ENCODE measurements at regions not wholly inside any gene's neighbourhood (a gene's known extent, or its start where the extent isn't known, plus 50 kb on each side); places are given as distances from the start of the nearest gene placed in this dataset.

- intact Hi-C loops (cut with micrococcal nuclease) = no loop called here
- CTCF ChIA-PET (ENCODE audit: partially characterized antibody) = no interaction called here
- H3K27ac Mint-ChIP-seq = no peak overlapping the region
Measured at GRCh38 chr4:134343656-134344055, 142.1 kb upstream of the PABPC4L start.

DNA sequence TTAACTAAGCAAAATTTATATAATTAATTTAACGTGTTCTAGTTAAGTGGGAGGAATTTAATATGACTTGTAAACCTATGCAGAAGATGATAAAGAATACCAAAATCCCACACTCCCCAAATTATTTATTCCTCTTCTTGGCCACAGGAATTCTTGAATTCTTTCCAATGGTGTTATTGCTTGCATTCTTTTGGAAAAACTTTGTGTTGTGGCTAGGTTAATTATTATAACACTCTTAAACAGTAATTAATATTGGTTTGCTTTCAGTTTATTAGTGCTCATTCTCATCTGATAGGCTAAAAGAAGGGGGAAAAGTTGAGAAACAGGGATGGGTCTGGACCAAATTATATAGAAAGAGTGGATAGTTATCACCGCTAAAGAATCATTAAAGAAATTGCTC, 141.5 kb upstream of the PABPC4L start:
- no peaks in the 10 kb centered on the region for H3K27me3 Mint-ChIP-seq
- Histone ChIP-seq H3K9me3 (ENCODE audit: control insufficient read depth in 1 of 2, low read length in 2 of 2) (no peaks in the 10 kb centered on the region), H3K27me3 (ENCODE audit: insufficient read depth, low read length) (no peaks in the 10 kb centered on the region), H3K27ac (ENCODE audit: low read depth, low read length) (no peak overlapping the region), H3K4me1 (ENCODE audit: insufficient read depth, low read length) (no peaks in the 10 kb centered on the region), H3K36me3 (ENCODE audit: insufficient read depth, low read length) (no peaks in the 10 kb centered on the region), H3K4me3 (ENCODE audit: low read length in 2 of 2) (no peak overlapping the region)
- no peak for DNase-seq
- H3K36me3 Mint-ChIP-seq = no peaks in the 10 kb centered on the region
- H3K27ac Mint-ChIP-seq = no peak overlapping the region
- peaks cover 0 to 15% (median 3%) of the 10 kb centered on the region in 8 donors for H3K9me3 Mint-ChIP-seq
- CTCF ChIA-PET (ENCODE audit: partially characterized antibody) = no interaction called here
- intact Hi-C loops (cut with micrococcal nuclease) = no loop called here
- no peak overlapping the region for H3K4me3 Mint-ChIP-seq
- no peaks in the 10 kb centered on the region for H3K4me1 Mint-ChIP-seq
- POLR2A ChIA-PET (ENCODE audit: partially characterized antibody) = no interaction called here

More at GRCh38 chr4:134343656-134344055, 142.1 kb upstream of the PABPC4L start:
- H3K4me1 ChIP-seq (ENCODE audit: insufficient read depth, low read length) = no peaks in the 10 kb centered on the region
- POLR2A ChIA-PET (ENCODE audit: partially characterized antibody) = no interaction called here
- H3K36me3 Mint-ChIP-seq = no peaks in the 10 kb centered on the region
- no peaks in the 10 kb centered on the region for H3K36me3 ChIP-seq (ENCODE audit: insufficient read depth, low read length)
- no peaks in the 10 kb centered on the region for H3K9me3 ChIP-seq (ENCODE audit: control insufficient read depth in 1 of 2, low read length in 2 of 2)
- no peaks in the 10 kb centered on the region for H3K27me3 Mint-ChIP-seq
- H3K4me3 ChIP-seq (ENCODE audit: low read length in 2 of 2) = no peak overlapping the region
- no peak overlapping the region for H3K4me3 Mint-ChIP-seq
- H3K27ac ChIP-seq (ENCODE audit: low read depth, low read length) = no peak overlapping the region
- H3K9me3 Mint-ChIP-seq = peaks cover 0 to 15% (median 3%) of the 10 kb centered on the region in 8 donors
- no peak for DNase-seq
- no peaks in the 10 kb centered on the region for H3K4me1 Mint-ChIP-seq
- H3K27me3 ChIP-seq (ENCODE audit: insufficient read depth, low read length) = no peaks in the 10 kb centered on the region

GRCh38 chr4:134337574-134337973, 136.0 kb upstream of the PABPC4L start:
- no peaks in the 10 kb centered on the region for H3K36me3 Mint-ChIP-seq
- no peaks in the 10 kb centered on the region for H3K9me3 ChIP-seq (ENCODE audit: control insufficient read depth in 1 of 2, low read length in 2 of 2)
- CTCF ChIA-PET (ENCODE audit: partially characterized antibody) = no interaction called here
- H3K4me1 ChIP-seq (ENCODE audit: insufficient read depth, low read length) = no peaks in the 10 kb centered on the region
- no peak for DNase-seq
- H3K4me1 Mint-ChIP-seq = no peaks in the 10 kb centered on the region
- H3K27me3 ChIP-seq (ENCODE audit: insufficient read depth, low read length) = no peaks in the 10 kb centered on the region
- H3K27ac ChIP-seq (ENCODE audit: low read depth, low read length) = no peak overlapping the region
- intact Hi-C loops (cut with micrococcal nuclease) = no loop called here
- no peaks in the 10 kb centered on the region for H3K27me3 Mint-ChIP-seq
- H3K27ac Mint-ChIP-seq = no peak overlapping the region
- H3K4me3 Mint-ChIP-seq = no peak overlapping the region
- no peaks in the 10 kb centered on the region for H3K36me3 ChIP-seq (ENCODE audit: insufficient read depth, low read length)
- POLR2A ChIA-PET (ENCODE audit: partially characterized antibody) = no interaction called here
- H3K9me3 Mint-ChIP-seq = peaks cover 0 to 12% (median 3%) of the 10 kb centered on the region in 8 donors
- H3K4me3 ChIP-seq (ENCODE audit: low read length in 2 of 2) = no peak overlapping the region

GRCh38 chr4:134328741-134329140, 127.2 kb upstream of the PABPC4L start:
- Mint-ChIP-seq H3K36me3 (no peaks in the 10 kb centered on the region), H3K27ac (no peak overlapping the region), H3K9me3 (peaks cover 2 to 15% (median 5%) of the 10 kb centered on the region in 8 donors), H3K27me3 (no peaks in the 10 kb centered on the region), H3K4me1 (no peaks in the 10 kb centered on the region), H3K4me3 (no peak overlapping the region)
- ChIA-PET CTCF (ENCODE audit: partially characterized antibody) (no interaction called here), POLR2A (ENCODE audit: partially characterized antibody) (no interaction called here)
- Histone ChIP-seq H3K4me3 (ENCODE audit: low read length in 2 of 2) (no peak overlapping the region), H3K4me1 (ENCODE audit: insufficient read depth, low read length) (no peaks in the 10 kb centered on the region), H3K36me3 (ENCODE audit: insufficient read depth, low read length) (no peaks in the 10 kb centered on the region), H3K9me3 (ENCODE audit: control insufficient read depth in 1 of 2, low read length in 2 of 2) (peaks cover 0 to 3% of the 10 kb centered on the region in 2 donors), H3K27ac (ENCODE audit: low read depth, low read length) (no peak overlapping the region), H3K27me3 (ENCODE audit: insufficient read depth, low read length) (no peaks in the 10 kb centered on the region)
- DNase-seq = no peak
- intact Hi-C loops (cut with micrococcal nuclease) = no loop called here

GRCh38 chr4:134327274-134328122, 125.9 kb upstream of the PABPC4L start:
- no peak for DNase-seq
- Mint-ChIP-seq H3K36me3 (no peaks in the 10 kb centered on the region), H3K27ac (no peak overlapping the region), H3K4me3 (peak overlapping the region in 1 of 8 donors; percentile 8), H3K9me3 (peaks cover 2 to 17% (median 6%) of the 10 kb centered on the region in 8 donors), H3K4me1 (no peaks in the 10 kb centered on the region), H3K27me3 (no peaks in the 10 kb centered on the region)
- Histone ChIP-seq H3K27me3 (ENCODE audit: insufficient read depth, low read length) (no peaks in the 10 kb centered on the region), H3K9me3 (ENCODE audit: control insufficient read depth in 1 of 2, low read length in 2 of 2) (peaks cover 0 to 3% of the 10 kb centered on the region in 2 donors), H3K36me3 (ENCODE audit: insufficient read depth, low read length) (no peaks in the 10 kb centered on the region), H3K27ac (ENCODE audit: low read depth, low read length) (no peak overlapping the region), H3K4me3 (ENCODE audit: low read length in 2 of 2) (no peak overlapping the region), H3K4me1 (ENCODE audit: insufficient read depth, low read length) (no peaks in the 10 kb centered on the region)
- POLR2A ChIA-PET (ENCODE audit: partially characterized antibody) = no interaction called here
- CTCF ChIA-PET (ENCODE audit: partially characterized antibody) = no interaction called here
- intact Hi-C loops (cut with micrococcal nuclease) = no loop called here

- no peaks in the 10 kb centered on the region for H3K27me3 Mint-ChIP-seq
- no peak overlapping the region for H3K27ac Mint-ChIP-seq
- Histone ChIP-seq H3K4me3 (ENCODE audit: low read length in 2 of 2) (no peak overlapping the region), H3K36me3 (ENCODE audit: insufficient read depth, low read length) (no peaks in the 10 kb centered on the region), H3K27ac (ENCODE audit: low read depth, low read length) (no peak overlapping the region), H3K9me3 (ENCODE audit: control insufficient read depth in 1 of 2, low read length in 2 of 2) (peaks cover 0 to 3% of the 10 kb centered on the region in 2 donors), H3K4me1 (ENCODE audit: insufficient read depth, low read length) (no peaks in the 10 kb centered on the region), H3K27me3 (ENCODE audit: insufficient read depth, low read length) (no peaks in the 10 kb centered on the region)
- H3K9me3 Mint-ChIP-seq = peaks cover 2 to 17% (median 6%) of the 10 kb centered on the region in 8 donors
- CTCF ChIA-PET (ENCODE audit: partially characterized antibody) = no interaction called here
- H3K36me3 Mint-ChIP-seq = no peaks in the 10 kb centered on the region
- H3K4me3 Mint-ChIP-seq = no peak overlapping the region
- H3K4me1 Mint-ChIP-seq = no peaks in the 10 kb centered on the region
- no peak for DNase-seq
- intact Hi-C loops (cut with micrococcal nuclease) = no loop called here
- POLR2A ChIA-PET (ENCODE audit: partially characterized antibody) = no interaction called here
Measured at GRCh38 chr4:134326866-134327265, 125.3 kb upstream of the PABPC4L start.

DNA sequence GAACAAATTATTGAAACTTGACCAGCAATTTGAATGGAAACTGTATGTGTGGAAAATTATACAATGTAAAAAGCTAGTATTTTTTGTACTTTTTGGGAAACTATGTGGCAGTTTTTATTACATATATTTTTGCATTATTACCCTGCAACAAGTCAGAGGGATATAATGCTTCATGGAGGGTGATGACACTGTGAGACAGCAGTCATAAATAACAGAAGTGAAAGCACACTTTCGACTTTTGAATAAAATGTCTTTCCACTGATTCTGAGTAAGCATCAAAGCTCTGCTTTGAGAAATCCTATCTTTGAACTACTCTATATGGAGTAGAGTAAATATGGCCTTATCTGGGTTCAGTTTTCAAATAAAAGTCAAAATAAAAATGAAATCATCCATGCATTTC, 122.6 kb upstream of the PABPC4L start:
- H3K4me3 ChIP-seq (ENCODE audit: low read length in 2 of 2) = no peak overlapping the region
- Mint-ChIP-seq H3K36me3 (no peaks in the 10 kb centered on the region), H3K9me3 (peaks cover 3 to 19% (median 9%) of the 10 kb centered on the region in 8 donors), H3K4me3 (no peak overlapping the region), H3K27ac (no peak overlapping the region), H3K27me3 (no peaks in the 10 kb centered on the region), H3K4me1 (no peaks in the 10 kb centered on the region)
- no peak overlapping the region for H3K27ac ChIP-seq (ENCODE audit: low read depth, low read length)
- no peak for DNase-seq
- ChIA-PET POLR2A (ENCODE audit: partially characterized antibody) (no interaction called here), CTCF (ENCODE audit: partially characterized antibody) (no interaction called here)
- peaks cover 0 to 3% of the 10 kb centered on the region in 2 donors for H3K9me3 ChIP-seq (ENCODE audit: control insufficient read depth in 1 of 2, low read length in 2 of 2)
- intact Hi-C loops (cut with micrococcal nuclease) = no loop called here
- no peaks in the 10 kb centered on the region for H3K27me3 ChIP-seq (ENCODE audit: insufficient read depth, low read length)
- H3K4me1 ChIP-seq (ENCODE audit: insufficient read depth, low read length) = no peaks in the 10 kb centered on the region
- no peaks in the 10 kb centered on the region for H3K36me3 ChIP-seq (ENCODE audit: insufficient read depth, low read length)
